Fibroblast of villous mesenchyme (primary cell): ENCODE measurements at regions not wholly inside any gene's neighbourhood (a gene's known extent, or its start where the extent isn't known, plus 50 kb on each side); places are given as distances from the start of the nearest gene placed in this dataset.

Experiments used
- DNase-seq: peaks from one replicate; pipeline ENCODE4 v3.0.0-alpha.2; 2010; ENCODE audit warnings: low read depth
- H3K4me3 ChIP-seq: 2 replicates; pipeline ENCODE4 v1.5.1; 2011; ENCODE audit warnings: low read depth, mild to moderate bottlenecking, low read length
- TF ChIP-seq, protein P1 (sequence below): IDR thresholded peaks from 2 replicates; pipeline ENCODE4 v1.5.1; 2012; ENCODE audit warnings: low read depth, mild to moderate bottlenecking, low read length; ENCODE audit not compliant: insufficient read depth

DNA sequence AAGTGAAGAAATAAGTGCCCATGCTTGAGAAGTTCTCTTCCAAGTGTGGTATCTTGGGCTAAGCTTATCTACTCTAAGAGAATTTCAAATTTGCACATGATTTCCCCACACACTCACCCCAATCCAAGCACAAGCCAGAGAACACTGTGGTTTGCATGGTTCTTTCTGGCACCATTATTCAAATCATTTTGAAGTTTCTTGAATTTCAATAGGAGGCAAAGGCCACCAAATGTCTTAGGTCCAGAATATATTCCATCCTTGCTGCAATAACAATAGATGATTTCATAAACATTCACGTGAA is 359.7 kb downstream of the IRS2 start:
- TF ChIP-seq, protein P1, sequence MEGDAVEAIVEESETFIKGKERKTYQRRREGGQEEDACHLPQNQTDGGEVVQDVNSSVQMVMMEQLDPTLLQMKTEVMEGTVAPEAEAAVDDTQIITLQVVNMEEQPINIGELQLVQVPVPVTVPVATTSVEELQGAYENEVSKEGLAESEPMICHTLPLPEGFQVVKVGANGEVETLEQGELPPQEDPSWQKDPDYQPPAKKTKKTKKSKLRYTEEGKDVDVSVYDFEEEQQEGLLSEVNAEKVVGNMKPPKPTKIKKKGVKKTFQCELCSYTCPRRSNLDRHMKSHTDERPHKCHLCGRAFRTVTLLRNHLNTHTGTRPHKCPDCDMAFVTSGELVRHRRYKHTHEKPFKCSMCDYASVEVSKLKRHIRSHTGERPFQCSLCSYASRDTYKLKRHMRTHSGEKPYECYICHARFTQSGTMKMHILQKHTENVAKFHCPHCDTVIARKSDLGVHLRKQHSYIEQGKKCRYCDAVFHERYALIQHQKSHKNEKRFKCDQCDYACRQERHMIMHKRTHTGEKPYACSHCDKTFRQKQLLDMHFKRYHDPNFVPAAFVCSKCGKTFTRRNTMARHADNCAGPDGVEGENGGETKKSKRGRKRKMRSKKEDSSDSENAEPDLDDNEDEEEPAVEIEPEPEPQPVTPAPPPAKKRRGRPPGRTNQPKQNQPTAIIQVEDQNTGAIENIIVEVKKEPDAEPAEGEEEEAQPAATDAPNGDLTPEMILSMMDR: no peak
- H3K4me3 ChIP-seq: no peak overlapping the region
- DNase-seq: no peak

DNA sequence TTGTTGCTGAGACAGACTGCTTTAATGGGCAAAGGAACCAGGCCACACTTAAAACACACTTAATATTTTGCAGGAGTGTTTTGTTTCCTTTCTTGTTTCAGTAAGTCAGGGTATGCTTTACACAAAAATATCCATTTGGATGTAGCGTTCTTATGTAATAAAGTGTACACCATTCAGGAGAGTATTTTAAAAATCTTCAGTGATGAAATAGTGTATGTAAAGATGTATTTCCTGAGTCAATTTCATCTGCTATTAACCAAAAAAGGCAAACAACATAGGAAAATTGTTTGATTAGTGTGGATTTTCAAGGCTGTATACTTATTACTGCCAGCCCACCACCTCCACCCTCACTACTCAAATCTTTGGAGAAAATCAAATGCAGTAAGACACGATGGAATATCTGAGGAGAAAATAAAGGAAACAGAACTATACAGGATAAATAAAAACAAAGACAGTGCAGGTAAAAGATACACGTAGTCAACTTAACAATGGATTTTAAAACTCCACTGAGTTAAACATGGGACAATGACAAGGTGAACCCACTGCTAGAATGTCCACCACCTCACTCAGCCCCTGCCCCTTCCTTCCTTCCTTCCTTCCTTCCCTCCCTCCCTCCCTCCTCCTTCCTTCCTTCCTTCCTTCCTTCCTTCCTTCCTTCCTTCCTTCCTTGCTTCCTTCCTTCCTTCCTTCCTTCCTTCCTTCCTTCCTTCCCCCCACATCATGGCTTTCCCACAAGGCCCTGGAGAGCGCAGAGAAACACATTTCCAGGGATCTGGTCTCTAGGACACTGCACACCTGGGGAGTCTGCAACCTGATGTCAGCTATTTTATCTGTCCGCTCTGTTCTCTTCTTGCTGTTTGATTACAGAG is 360.3 kb downstream of the IRS2 start:
- DNase-seq: no peak
- TF ChIP-seq, protein P1: no peak
- H3K4me3 ChIP-seq: no peak overlapping the region

DNA sequence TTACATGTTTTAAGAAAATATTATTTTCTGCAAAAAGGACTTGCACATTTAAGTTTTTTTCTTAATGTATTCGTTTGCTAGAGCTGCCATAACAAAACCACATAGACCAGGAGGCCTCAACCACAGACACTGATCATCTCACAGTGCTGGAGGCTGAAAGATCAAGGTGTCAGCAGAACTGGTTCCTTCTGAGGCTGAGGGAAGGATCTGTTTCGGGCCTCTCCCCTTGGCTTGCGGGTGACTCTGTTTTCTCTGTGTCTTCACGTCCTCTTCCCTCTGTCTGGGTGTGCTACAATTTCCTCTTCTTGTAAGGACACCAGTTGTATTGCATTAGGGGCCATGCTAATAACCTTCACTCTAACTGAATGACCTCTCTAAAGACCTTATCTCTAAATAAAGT is 364.2 kb downstream of the IRS2 start:
- H3K4me3 ChIP-seq: no peak overlapping the region
- no peak for DNase-seq
- TF ChIP-seq, protein P1: no peak

DNA sequence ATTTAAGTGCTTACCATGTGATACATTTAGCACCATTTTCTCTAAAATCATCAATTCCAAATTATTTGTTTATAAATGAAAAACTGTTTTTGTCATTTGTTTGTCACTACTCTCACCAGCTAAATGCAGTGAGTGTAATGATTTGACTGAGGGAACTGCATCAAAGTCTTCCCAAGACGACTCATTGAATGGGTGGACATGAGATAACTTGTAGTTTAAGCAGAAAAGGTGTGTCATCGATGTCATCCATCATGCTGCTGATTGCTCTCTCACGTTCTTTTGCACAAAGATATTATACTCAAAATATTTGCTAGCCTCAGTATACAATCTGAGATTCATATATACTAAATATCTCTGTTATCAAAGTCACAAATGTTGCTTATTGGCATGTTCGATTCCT is 366.5 kb downstream of the IRS2 start:
- TF ChIP-seq, protein P1: no peak
- no peak for DNase-seq
- no peak overlapping the region for H3K4me3 ChIP-seq

DNA sequence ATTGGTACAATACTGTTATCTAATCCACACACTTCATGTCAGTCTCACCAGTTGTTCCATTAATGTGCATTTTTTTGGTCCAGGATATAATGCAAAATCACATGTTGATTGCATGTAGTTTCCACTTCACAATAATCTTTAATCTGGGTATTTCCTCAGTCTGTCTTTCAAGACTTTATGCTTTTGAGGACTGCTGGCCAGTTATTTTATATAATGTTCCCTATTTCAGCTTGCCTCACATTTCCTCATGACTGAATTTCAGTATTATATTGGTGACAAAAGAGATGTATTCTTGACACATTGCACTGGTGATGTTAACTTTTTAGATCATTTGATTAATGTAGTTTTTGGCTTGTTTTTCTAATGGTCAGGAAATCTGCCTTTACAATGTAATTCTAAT is 368.3 kb downstream of the IRS2 start:
- H3K4me3 ChIP-seq: no peak overlapping the region
- no peak for DNase-seq
- TF ChIP-seq, protein P1: no peak

DNA sequence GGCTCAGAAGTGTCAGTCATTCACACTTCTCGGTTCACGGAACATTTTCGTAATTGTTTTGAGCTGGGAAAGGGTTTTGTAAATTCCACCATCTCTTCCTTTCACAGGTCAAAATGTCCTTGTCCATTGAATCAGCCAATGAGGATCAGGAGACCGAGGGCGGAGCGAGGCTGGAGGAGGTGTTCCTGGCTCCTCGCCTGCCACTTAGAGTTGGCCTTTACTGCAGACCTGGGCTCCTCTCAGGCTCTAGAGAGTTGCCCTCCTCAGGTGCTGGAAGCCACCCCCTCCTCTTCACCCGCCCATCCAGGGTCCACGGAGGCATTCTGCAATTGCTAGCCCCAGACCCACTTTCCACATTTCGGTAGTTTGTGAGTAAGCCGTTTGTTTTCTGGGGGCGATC is 370.4 kb downstream of the IRS2 start:
- DNase-seq: no peak
- TF ChIP-seq, protein P1: no peak
- no peak overlapping the region for H3K4me3 ChIP-seq

DNA sequence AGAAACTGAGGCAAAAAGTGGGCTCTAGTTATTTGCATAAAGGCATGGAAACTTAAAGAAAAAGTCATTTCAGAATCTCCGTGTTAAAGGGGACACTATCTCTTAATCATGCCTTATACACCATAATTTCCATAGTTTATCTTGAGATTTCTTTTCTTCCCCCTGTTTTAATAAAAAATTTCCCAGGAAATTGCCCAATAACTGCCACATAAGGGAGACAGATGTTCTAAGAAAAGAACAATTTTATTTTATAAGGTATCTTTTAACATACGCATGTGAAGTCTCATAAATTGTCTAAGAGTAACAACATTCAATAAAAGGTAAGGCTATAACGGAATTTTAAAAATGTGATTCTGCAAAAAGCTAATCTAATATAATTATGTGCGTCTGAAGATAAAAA is 371.3 kb downstream of the IRS2 start:
- TF ChIP-seq, protein P1: no peak
- DNase-seq: peak; percentile 26
- H3K4me3 ChIP-seq: no peak overlapping the region
